ENCODE measurements at regions not wholly inside any gene's neighbourhood (a gene's known extent, or its start where the extent isn't known, plus 50 kb on each side); places are given as distances from the start of the nearest gene placed in this dataset.

- TF ChIP-seq CTCF (IDR thresholded peaks at IDR 0.05) (no peak), POLR2A (IDR thresholded peaks at IDR 0.05) (no peak)
Measured at GRCh38 chr10:29734640-29734961, 99.8 kb upstream of the SVIL start.

Data from thyroid gland (tissue), 4 donors.